GM19240 (cell line): ENCODE measurements at regions not wholly inside any gene's neighbourhood (a gene's known extent, or its start where the extent isn't known, plus 50 kb on each side); places are given as distances from the start of the nearest gene placed in this dataset.

Experiments
- DNase-seq: peaks from one replicate; pipeline ENCODE4 v3.0.0; 2011; ENCODE audit warnings: low spot score; ENCODE audit not compliant: insufficient read length

- DNase-seq: no peak
Observed at GRCh38 chr10:44814929-44815328, 96.2 kb upstream of the TMEM72 start.

DNA sequence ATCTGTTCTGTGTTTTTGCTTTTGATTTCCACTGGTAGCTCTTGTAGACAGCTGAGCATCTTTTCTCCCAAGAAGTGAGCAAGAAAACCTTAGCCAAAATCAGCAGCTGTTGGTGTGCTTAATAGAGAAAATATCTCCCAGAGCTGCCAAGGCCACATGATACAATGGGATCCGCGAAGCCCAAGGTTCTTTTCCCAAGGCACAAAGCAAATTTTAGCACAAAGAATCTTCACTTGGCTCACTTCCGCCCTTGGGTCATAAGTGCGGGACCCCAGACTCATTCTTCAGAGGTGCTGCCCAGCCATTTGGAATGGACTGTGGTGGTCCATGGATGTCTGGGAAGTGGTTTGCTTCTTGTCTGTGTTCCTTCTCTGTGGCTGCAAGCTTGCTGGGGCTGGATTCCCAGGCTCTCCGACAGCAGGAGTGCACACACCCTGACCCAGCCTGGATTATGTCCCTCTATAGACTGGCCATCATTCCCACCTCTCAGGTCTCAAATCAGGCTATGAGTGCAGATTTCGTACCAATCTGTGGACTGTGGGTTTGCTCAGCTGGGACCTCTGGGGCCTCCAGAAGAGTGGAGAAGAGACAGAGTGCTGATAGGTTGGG lies 93.0 kb upstream of the TMEM72 start:
- no peak for DNase-seq

DNA sequence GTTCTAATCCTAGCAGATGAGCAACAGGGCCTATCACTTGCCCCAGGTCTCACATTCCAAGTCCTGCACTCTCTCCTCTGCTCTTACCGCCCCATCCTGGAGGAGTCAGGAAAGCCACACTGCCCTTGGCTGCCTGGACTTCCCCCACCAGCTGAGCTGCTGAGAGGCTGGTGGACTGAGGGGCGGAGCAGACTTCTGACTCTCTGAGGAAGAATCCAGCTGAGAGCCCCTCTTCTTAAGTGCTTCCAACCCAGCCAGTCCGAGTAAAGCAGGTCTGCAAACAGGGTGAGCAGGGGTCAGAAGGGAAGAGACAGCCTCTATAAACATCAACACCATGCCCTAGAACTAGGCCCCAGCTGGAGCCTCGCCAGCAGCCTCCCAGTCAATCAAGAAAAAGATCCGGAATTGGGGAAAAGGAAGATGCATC lies 92.4 kb upstream of the TMEM72 start:
- DNase-seq: no peak

DNA sequence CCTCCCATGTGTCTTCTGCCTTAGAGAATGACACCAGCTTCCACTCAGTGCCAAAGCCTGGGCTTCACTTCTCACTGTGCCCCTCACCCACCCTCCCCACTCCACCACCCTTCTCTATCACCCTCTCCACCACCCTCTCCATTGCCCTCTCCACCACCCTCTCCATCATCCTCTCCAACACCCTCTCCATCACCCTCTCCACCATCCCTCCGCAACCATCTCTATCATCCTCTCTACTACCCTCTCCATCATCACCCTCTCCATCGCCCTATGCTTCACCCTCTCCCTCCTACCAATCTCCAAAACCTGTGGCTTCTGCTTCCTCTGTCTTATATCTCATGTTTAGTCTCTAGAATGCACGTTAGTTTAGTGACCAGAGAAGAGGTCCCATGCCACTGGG lies 91.0 kb upstream of the TMEM72 start:
- DNase-seq: no peak

DNA sequence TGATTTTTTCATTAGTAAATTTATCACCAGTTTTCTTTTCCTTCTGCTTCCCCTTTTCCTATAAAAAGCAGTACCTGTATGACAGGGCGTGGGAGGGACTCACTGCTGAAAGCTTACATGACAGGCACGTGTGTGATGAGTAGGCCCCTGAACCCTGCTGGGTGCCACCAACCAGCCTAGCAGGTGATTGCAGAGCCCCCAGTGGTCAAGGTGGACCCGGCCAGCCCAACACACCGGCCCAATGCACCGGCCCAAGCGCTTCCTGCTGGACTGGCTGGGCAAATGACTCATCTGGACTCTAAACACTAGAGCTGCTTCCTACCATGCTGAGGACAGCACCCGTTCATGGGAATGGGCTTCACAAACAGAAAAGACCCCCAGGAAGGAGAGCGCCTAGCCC lies 89.8 kb upstream of the TMEM72 start:
- DNase-seq: no peak

DNA sequence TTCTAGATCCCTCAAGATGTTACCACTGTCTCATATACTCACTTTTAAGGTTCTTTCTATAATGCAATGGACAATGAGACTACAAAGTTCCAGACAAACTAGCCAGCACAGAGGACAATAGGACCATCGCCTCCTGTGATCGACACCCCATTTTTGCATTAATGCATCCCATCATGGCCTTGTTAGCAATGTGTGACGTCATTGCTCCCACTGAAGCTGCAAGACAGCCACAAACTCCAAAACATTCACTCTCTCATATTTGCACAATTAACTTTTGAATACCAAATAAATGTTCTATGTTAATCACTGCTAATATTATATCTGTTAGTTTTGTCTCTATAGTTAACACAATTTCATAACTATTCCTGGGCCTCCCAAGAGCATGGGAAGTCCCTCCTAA lies 88.8 kb upstream of the TMEM72 start:
- no peak for DNase-seq

DNA sequence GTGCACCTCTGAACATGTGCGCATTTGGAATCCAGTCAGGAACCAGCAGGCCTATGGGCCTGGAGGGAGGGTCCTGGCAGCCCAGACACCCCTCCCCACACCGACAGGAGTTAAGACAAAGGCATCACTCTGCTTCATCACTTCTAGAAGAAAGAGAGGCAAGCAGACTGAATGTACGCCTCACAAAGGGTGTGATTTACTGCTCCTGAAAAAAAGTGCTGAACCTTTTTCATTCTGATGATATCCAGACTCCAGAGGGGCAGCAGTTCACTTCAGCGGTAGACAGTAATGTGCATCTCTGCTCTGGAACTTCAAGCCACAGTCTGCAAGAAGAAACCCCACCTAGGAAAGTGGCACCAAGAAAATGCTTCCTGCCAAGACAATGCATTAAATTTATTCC lies 88.2 kb upstream of the TMEM72 start:
- no peak for DNase-seq

- DNase-seq: no peak
Observed at GRCh38 chr10:44824607-44825006, 86.5 kb upstream of the TMEM72 start.

GRCh38 chr10:44827431-44828006 lies 83.6 kb upstream of the TMEM72 start:
- DNase-seq: no peak

- no peak for DNase-seq
Observed at GRCh38 chr10:44828508-44829142, 82.5 kb upstream of the TMEM72 start.

- DNase-seq: no peak
Observed at GRCh38 chr10:44829426-44829825, 81.7 kb upstream of the TMEM72 start.

GRCh38 chr10:44830022-44830421 lies 81.1 kb upstream of the TMEM72 start:
- no peak for DNase-seq

DNA sequence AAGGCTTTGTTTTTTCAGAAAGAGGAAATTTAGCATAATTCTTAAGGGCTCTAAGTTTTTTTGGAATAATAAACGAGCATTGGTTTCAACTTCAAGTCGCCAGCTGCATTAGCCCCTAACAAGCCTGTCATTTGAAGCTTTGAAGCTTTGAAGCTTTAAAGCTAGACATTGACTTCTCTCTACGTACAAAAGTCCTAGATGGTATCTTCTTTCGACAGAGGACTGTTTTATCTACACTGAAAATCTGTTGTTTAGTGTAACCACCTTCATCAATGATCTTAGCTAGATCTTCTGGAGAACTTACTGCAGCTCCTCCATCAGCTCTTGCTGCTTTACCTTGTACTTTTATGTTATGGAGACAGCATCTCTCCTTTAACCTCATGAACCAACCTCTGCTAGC lies 79.6 kb upstream of the TMEM72 start:
- DNase-seq: no peak

- DNase-seq: no peak
Observed at GRCh38 chr10:44832595-44833390, 78.3 kb upstream of the TMEM72 start.

GRCh38 chr10:44834131-44834530 lies 77.0 kb upstream of the TMEM72 start:
- DNase-seq: no peak

DNA sequence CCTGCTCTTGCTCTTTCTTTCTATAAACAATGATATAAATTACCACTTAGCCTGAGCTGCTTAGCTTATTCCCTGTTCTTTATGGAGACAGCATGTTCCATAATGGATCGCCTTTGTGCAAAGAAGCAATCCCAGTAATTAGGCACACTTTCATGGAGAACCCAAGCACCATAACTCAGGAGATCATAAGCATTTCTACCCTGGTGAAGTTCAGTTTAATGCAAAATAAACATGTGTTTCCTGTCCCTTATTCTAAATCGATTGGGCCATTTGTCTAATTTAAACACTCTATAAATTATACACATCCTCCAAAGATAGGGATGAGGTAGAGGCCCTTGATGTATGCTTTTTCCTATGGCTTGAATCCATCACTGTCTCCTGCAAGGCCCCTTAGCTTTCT lies 75.8 kb upstream of the TMEM72 start:
- DNase-seq: no peak

GRCh38 chr10:44843484-44843883 lies 67.7 kb upstream of the TMEM72 start:
- no peak for DNase-seq

- DNase-seq: no peak
Observed at GRCh38 chr10:44845361-44846175, 65.6 kb upstream of the TMEM72 start.

GRCh38 chr10:44847110-44847509 lies 64.0 kb upstream of the TMEM72 start:
- no peak for DNase-seq

- DNase-seq: no peak
Observed at GRCh38 chr10:44848211-44848610, 62.9 kb upstream of the TMEM72 start.

- DNase-seq: no peak
Observed at GRCh38 chr10:44849936-44850335, 61.2 kb upstream of the TMEM72 start.
